HEK293 (cell line): ENCODE measurements at regions not wholly inside any gene's neighbourhood (a gene's known extent, or its start where the extent isn't known, plus 50 kb on each side); places are given as distances from the start of the nearest gene placed in this dataset.

Experiments used
- CTCF ChIA-PET: fragments of 350-600 bp; formaldehyde crosslinking; extraction: SDS; loops from one replicate; lab custom pipeline; 2021; ENCODE audit warnings: antibody characterized with exemption; lab: Yijun Ruan, JAX
- POLR2A ChIA-PET: fragments of 300-600 bp; formaldehyde crosslinking; extraction: SDS; loops from one replicate; lab custom pipeline; 2020; ENCODE audit warnings: antibody characterized with exemption, inconsistent platforms; lab: Yijun Ruan, JAX
- H3K27ac ChIP-seq: fragments of 200-500 bp; sonication (Bioruptor generic); 2 replicates; pipeline ENCODE4 v1.5.1; 2014; ENCODE audit warnings: low read depth, low read length, control low read depth, inconsistent platforms; ENCODE audit errors: extremely low read depth
- H3K36me3 ChIP-seq, 2 experiments: fragments of 200-500 bp in 1 of 2; sonication (Bioruptor generic) in 1 of 2; 1 replicate in 1 of 2; 2 replicates in 1 of 2; pipeline ENCODE4 v1.5.1; 2014 to 2017; ENCODE audit warnings: inconsistent platforms in 2 of 2, low read length in 2 of 2; ENCODE audit not compliant: control insufficient read depth in 2 of 2, insufficient read depth in 1 of 2
- H3K4me1 ChIP-seq: fragments of 200-500 bp; sonication (Bioruptor generic); 2 replicates; pipeline ENCODE4 v1.5.1; 2014; ENCODE audit warnings: mild to moderate bottlenecking, low read length, inconsistent platforms; ENCODE audit not compliant: control insufficient read depth, insufficient read depth
- H3K4me3 ChIP-seq: 2 replicates; pipeline ENCODE4 v1.5.1; 2011; ENCODE audit warnings: low read depth, mild to moderate bottlenecking, control low read depth, low read length, moderate library complexity
- H3K9me3 ChIP-seq: fragments of 200-500 bp; sonication (Bioruptor generic); 2 replicates; pipeline ENCODE4 v1.5.1; 2014; ENCODE audit warnings: low read depth, low read length, inconsistent platforms; ENCODE audit not compliant: control insufficient read depth, insufficient read depth
- GLIS2 ChIP-seq: fragments of 450-650 bp; formaldehyde crosslinking; IDR thresholded peaks from 2 replicates; pipeline ENCODE4 v1.5.1; 2016; ENCODE audit warnings: missing biosample characterization, missing genetic modification characterization
- KLF8 ChIP-seq: fragments of 450-650 bp; formaldehyde crosslinking; IDR thresholded peaks from 2 replicates; pipeline ENCODE4 v1.5.1; 2016; ENCODE audit warnings: missing biosample characterization, missing genetic modification characterization
- MZF1 ChIP-seq: fragments of 450-650 bp; formaldehyde crosslinking; IDR thresholded peaks from 2 replicates; pipeline ENCODE4 v1.5.1; 2017; ENCODE audit warnings: missing biosample characterization, missing genetic modification characterization, borderline replicate concordance
- OSR2 ChIP-seq: fragments of 450-650 bp; formaldehyde crosslinking; IDR thresholded peaks from 2 replicates; pipeline ENCODE4 v1.5.1; 2016; ENCODE audit warnings: missing biosample characterization, missing genetic modification characterization
- SALL2 ChIP-seq: fragments of 450-650 bp; formaldehyde crosslinking; IDR thresholded peaks from 2 replicates; pipeline ENCODE4 v1.5.0; 2017; ENCODE audit warnings: missing biosample characterization, mild to moderate bottlenecking, missing genetic modification characterization, borderline replicate concordance
- SP7 ChIP-seq: fragments of 450-650 bp; formaldehyde crosslinking; IDR thresholded peaks from 2 replicates; pipeline ENCODE4 v1.5.1; 2016; ENCODE audit warnings: missing biosample characterization, missing genetic modification characterization
- YY2 ChIP-seq: fragments of 450-650 bp; formaldehyde crosslinking; IDR thresholded peaks from 2 replicates; pipeline ENCODE4 v1.5.1; 2016; ENCODE audit warnings: missing biosample characterization, missing genetic modification characterization
- ZBTB6 ChIP-seq: fragments of 450-650 bp; formaldehyde crosslinking; IDR thresholded peaks from 2 replicates; pipeline ENCODE4 v1.5.1; 2017; ENCODE audit warnings: missing biosample characterization, missing genetic modification characterization
- ZNF112 ChIP-seq: fragments of 450-650 bp; formaldehyde crosslinking; IDR thresholded peaks from 2 replicates; pipeline ENCODE4 v1.5.0; 2017; ENCODE audit warnings: missing biosample characterization, missing genetic modification characterization
- ZNF175 ChIP-seq: fragments of 450-650 bp; formaldehyde crosslinking; IDR thresholded peaks from 2 replicates; pipeline ENCODE4 v1.5.1; 2016; ENCODE audit warnings: missing biosample characterization, missing genetic modification characterization
- ZNF184 ChIP-seq: fragments of 450-650 bp; IDR thresholded peaks from 2 replicates; pipeline ENCODE4 v1.5.1; 2018; ENCODE audit warnings: missing biosample characterization, mild to moderate bottlenecking, missing genetic modification characterization
- ZNF239 ChIP-seq: fragments of 450-650 bp; formaldehyde crosslinking; IDR thresholded peaks from 2 replicates; pipeline ENCODE4 v1.5.1; 2016; ENCODE audit warnings: missing biosample characterization, missing genetic modification characterization
- ZNF391 ChIP-seq: fragments of 450-650 bp; formaldehyde crosslinking; IDR thresholded peaks from 2 replicates; pipeline ENCODE4 v1.5.1; 2016; ENCODE audit warnings: low read depth, missing biosample characterization, missing genetic modification characterization, borderline replicate concordance
- ZNF398 ChIP-seq: fragments of 450-650 bp; formaldehyde crosslinking; IDR thresholded peaks from 2 replicates; pipeline ENCODE4 v1.5.1; 2017; ENCODE audit warnings: missing biosample characterization, missing genetic modification characterization
- ZNF416 ChIP-seq: fragments of 450-650 bp; formaldehyde crosslinking; IDR thresholded peaks from 2 replicates; pipeline ENCODE4 v1.5.1; 2016; ENCODE audit warnings: missing biosample characterization, missing genetic modification characterization
- ZNF48 ChIP-seq: fragments of 450-650 bp; formaldehyde crosslinking; IDR thresholded peaks from 2 replicates; pipeline ENCODE4 v1.5.1; 2016; ENCODE audit warnings: missing biosample characterization, missing genetic modification characterization
- ZNF529 ChIP-seq: fragments of 450-650 bp; formaldehyde crosslinking; IDR thresholded peaks from 2 replicates; pipeline ENCODE4 v1.5.1; 2017; ENCODE audit warnings: missing genetic modification characterization, missing biosample characterization; ENCODE audit not compliant: insufficient replicate concordance
- ZNF555 ChIP-seq: fragments of 450-650 bp; formaldehyde crosslinking; conservative IDR thresholded peaks from 2 replicates; pipeline ENCODE4 v1.5.1; 2017; ENCODE audit warnings: missing biosample characterization, mild to moderate bottlenecking, missing genetic modification characterization, inconsistent platforms
- ZNF561 ChIP-seq: fragments of 450-650 bp; IDR thresholded peaks from 2 replicates; pipeline ENCODE4 v1.5.1; 2018; ENCODE audit warnings: missing biosample characterization, missing genetic modification characterization, borderline replicate concordance
- ZNF571 ChIP-seq: fragments of 450-650 bp; formaldehyde crosslinking; IDR thresholded peaks from 2 replicates; pipeline ENCODE4 v1.5.0; 2017; ENCODE audit warnings: missing biosample characterization, missing genetic modification characterization
- ZNF623 ChIP-seq: fragments of 450-650 bp; formaldehyde crosslinking; IDR thresholded peaks from 2 replicates; pipeline ENCODE4 v1.5.1; 2016; ENCODE audit warnings: missing biosample characterization, missing genetic modification characterization
- ZNF670 ChIP-seq: fragments of 450-650 bp; formaldehyde crosslinking; IDR thresholded peaks from 2 replicates; pipeline ENCODE4 v1.5.1; 2016; ENCODE audit warnings: missing biosample characterization, missing genetic modification characterization, low read depth
- ZNF837 ChIP-seq: fragments of 450-650 bp; formaldehyde crosslinking; IDR thresholded peaks from 2 replicates; pipeline ENCODE4 v1.5.1; 2016; ENCODE audit warnings: missing biosample characterization, missing genetic modification characterization
- ZNF843 ChIP-seq: fragments of 450-650 bp; formaldehyde crosslinking; IDR thresholded peaks from 2 replicates; pipeline ENCODE4 v1.5.1; 2016; ENCODE audit warnings: missing biosample characterization, missing genetic modification characterization
- ZSCAN16 ChIP-seq: fragments of 450-650 bp; formaldehyde crosslinking; IDR thresholded peaks from 2 replicates; pipeline ENCODE4 v1.5.1; 2016; ENCODE audit warnings: missing biosample characterization, missing genetic modification characterization
- ZSCAN5A ChIP-seq: fragments of 450-650 bp; formaldehyde crosslinking; IDR thresholded peaks from 2 replicates; pipeline ENCODE4 v1.5.1; 2016; ENCODE audit warnings: missing biosample characterization, missing genetic modification characterization
- TF ChIP-seq, protein P1 (sequence below): fragments of 450-650 bp; formaldehyde crosslinking; IDR thresholded peaks from 2 replicates; pipeline ENCODE4 v1.5.1; 2016; ENCODE audit warnings: missing biosample characterization, missing genetic modification characterization
- TF ChIP-seq, protein P2 (sequence below): fragments of 450-650 bp; formaldehyde crosslinking; IDR thresholded peaks from 2 replicates; pipeline ENCODE4 v1.5.1; 2016; ENCODE audit warnings: missing biosample characterization, missing genetic modification characterization

GRCh38 chr2:57615855-57616556 is 430.6 kb upstream of the VRK2 start:
- TF ChIP-seq YY2 (no peak), ZNF529 (tag by site-specific recombination) (no peak), ZNF175 (tag by site-specific recombination) (no peak), SP7 (tag by site-specific recombination) (no peak), ZNF843 (tag by site-specific recombination) (no peak), ZNF398 (tag by site-specific recombination) (no peak), GLIS2 (no peak), ZNF112 (tag by site-specific recombination) (no peak), ZNF623 (tag by site-specific recombination) (no peak), ZNF837 (tag by site-specific recombination) (no peak), ZNF184 (no peak), ZSCAN16 (no peak), ZBTB6 (no peak), ZNF571 (no peak), OSR2 (tag by site-specific recombination) (no peak), SALL2 (no peak), ZNF670 (no peak)
- H3K9me3 ChIP-seq, result no peaks in the 10 kb centered on the region
- no peaks in the 10 kb centered on the region for H3K4me1 ChIP-seq
- no peak overlapping the region for H3K4me3 ChIP-seq
- H3K36me3 ChIP-seq, result no peaks in the 10 kb centered on the region
- no peak overlapping the region for H3K27ac ChIP-seq
- ChIA-PET POLR2A (no interaction called here), CTCF (interaction anchor here (0.6 to 0.8 kb wide), 2 partner anchors 21 to 787 kb away, joined by 3 to 4 read pairs; no protein-coding TSS in a partner anchor)

- ChIA-PET POLR2A (no interaction called here), CTCF (no interaction called here)
- Histone ChIP-seq H3K36me3 (no peaks in the 10 kb centered on the region), H3K9me3 (no peaks in the 10 kb centered on the region), H3K4me3 (no peak overlapping the region), H3K27ac (no peak overlapping the region), H3K4me1 (no peaks in the 10 kb centered on the region)
- TF ChIP-seq ZNF837 (tag by site-specific recombination), result no peak
- TF ChIP-seq, protein P1, sequence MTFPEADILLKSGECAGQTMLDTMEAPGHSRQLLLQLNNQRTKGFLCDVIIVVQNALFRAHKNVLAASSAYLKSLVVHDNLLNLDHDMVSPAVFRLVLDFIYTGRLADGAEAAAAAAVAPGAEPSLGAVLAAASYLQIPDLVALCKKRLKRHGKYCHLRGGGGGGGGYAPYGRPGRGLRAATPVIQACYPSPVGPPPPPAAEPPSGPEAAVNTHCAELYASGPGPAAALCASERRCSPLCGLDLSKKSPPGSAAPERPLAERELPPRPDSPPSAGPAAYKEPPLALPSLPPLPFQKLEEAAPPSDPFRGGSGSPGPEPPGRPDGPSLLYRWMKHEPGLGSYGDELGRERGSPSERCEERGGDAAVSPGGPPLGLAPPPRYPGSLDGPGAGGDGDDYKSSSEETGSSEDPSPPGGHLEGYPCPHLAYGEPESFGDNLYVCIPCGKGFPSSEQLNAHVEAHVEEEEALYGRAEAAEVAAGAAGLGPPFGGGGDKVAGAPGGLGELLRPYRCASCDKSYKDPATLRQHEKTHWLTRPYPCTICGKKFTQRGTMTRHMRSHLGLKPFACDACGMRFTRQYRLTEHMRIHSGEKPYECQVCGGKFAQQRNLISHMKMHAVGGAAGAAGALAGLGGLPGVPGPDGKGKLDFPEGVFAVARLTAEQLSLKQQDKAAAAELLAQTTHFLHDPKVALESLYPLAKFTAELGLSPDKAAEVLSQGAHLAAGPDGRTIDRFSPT (tag by site-specific recombination), result no peak
- no peak for TF ChIP-seq ZNF555 (tag by site-specific recombination)
- TF ChIP-seq, protein P2, sequence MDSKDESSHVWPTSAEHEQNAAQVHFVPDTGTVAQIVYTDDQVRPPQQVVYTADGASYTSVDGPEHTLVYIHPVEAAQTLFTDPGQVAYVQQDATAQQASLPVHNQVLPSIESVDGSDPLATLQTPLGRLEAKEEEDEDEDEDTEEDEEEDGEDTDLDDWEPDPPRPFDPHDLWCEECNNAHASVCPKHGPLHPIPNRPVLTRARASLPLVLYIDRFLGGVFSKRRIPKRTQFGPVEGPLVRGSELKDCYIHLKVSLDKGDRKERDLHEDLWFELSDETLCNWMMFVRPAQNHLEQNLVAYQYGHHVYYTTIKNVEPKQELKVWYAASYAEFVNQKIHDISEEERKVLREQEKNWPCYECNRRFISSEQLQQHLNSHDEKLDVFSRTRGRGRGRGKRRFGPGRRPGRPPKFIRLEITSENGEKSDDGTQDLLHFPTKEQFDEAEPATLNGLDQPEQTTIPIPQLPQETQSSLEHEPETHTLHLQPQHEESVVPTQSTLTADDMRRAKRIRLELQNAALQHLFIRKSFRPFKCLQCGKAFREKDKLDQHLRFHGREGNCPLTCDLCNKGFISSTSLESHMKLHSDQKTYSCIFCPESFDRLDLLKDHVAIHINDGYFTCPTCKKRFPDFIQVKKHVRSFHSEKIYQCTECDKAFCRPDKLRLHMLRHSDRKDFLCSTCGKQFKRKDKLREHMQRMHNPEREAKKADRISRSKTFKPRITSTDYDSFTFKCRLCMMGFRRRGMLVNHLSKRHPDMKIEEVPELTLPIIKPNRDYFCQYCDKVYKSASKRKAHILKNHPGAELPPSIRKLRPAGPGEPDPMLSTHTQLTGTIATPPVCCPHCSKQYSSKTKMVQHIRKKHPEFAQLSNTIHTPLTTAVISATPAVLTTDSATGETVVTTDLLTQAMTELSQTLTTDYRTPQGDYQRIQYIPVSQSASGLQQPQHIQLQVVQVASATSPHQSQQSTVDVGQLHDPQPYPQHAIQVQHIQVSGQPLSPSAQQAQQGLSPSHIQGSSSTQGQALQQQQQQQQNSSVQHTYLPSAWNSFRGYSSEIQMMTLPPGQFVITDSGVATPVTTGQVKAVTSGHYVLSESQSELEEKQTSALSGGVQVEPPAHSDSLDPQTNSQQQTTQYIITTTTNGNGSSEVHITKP (tag by site-specific recombination), result no peak
- TF ChIP-seq ZNF239 (tag by site-specific recombination), result no peak
- TF ChIP-seq ZNF416 (tag by site-specific recombination), result no peak
- TF ChIP-seq KLF8 (tag by site-specific recombination), result no peak
- no peak for TF ChIP-seq MZF1 (tag by site-specific recombination)
- no peak for TF ChIP-seq ZSCAN5A (tag by site-specific recombination)
- TF ChIP-seq ZNF48, result no peak
- TF ChIP-seq ZNF391 (tag by site-specific recombination), result no peak
- TF ChIP-seq ZNF561 (tag by site-specific recombination), result no peak
Measured at GRCh38 chr2:57617318-57617717, 429.3 kb upstream of the VRK2 start.
